Mesothelial cell of epicardium (in vitro differentiated cells): ENCODE measurements at regions not wholly inside any gene's neighbourhood (a gene's known extent, or its start where the extent isn't known, plus 50 kb on each side); places are given as distances from the start of the nearest gene placed in this dataset.

Source experiments
- DNase-seq, 2 experiments: peaks; one replicate each; pipeline ENCODE4 v3.0.0; 2021; ENCODE audit warnings: low spot score in 2 of 2; ENCODE audit not compliant: unreplicated experiment in 2 of 2
- H3K27ac Mint-ChIP-seq: 2 replicates; pipeline ENCODE4 v1.8.0; 2021; ENCODE audit warnings: mixed read lengths
- H3K27me3 Mint-ChIP-seq: 2 replicates; pipeline ENCODE4 v1.8.0; 2021; ENCODE audit warnings: low read depth, mixed read lengths
- H3K36me3 Mint-ChIP-seq: 2 replicates; pipeline ENCODE4 v1.8.0; 2021; ENCODE audit warnings: mixed read lengths
- H3K4me1 Mint-ChIP-seq: 2 replicates; pipeline ENCODE4 v1.8.0; 2021; ENCODE audit warnings: mixed read lengths
- H3K4me3 Mint-ChIP-seq: 2 replicates; pipeline ENCODE4 v1.8.0; 2021; ENCODE audit warnings: mild to moderate bottlenecking, moderate library complexity, mixed read lengths
- H3K9me3 Mint-ChIP-seq: 2 replicates; pipeline ENCODE4 v1.8.0; 2021; ENCODE audit warnings: mixed read lengths
- TF ChIP-seq, protein P1 (sequence below): fragments of 200-600 bp; sonication (generic); IDR thresholded peaks from one replicate; pipeline ENCODE4 v1.5.0; 2021; ENCODE audit warnings: antibody characterized with exemption; ENCODE audit not compliant: unreplicated experiment

DNA sequence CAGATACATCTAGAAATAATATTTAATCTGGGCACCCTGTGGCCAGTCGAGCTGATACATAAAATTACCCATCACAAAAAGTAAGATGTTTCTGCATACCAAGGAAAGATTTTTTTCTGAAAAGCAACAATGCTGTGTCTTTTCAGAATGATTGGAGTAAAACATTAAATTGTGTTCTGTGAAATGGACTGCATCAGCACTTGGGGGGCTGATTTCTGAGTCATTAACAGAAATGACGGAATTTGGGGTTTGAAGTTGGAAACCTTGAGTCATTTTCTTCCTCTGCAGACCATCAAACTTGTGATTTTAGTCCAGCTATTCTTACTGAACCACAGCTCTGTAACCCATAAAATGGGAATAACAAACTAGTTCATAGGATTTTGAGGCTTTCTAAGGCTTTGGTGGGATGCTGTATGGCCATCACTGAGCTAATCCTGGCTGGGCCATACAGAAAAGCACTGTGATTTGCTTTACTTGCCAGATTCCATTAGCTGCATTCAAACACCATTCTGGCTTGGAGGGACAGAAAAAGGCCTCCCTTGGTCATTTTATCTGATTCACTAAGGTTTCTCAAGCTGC lies 739.4 kb upstream of the IGFBP3 start:
- DNase-seq = no peak
- Mint-ChIP-seq H3K27me3 (no peaks in the 10 kb centered on the region), H3K27ac (no peak overlapping the region), H3K4me3 (no peak overlapping the region), H3K4me1 (peaks cover 7% of the 10 kb centered on the region), H3K36me3 (peaks cover 7% of the 10 kb centered on the region), H3K9me3 (peaks cover 19% of the 10 kb centered on the region)
- TF ChIP-seq, protein P1, sequence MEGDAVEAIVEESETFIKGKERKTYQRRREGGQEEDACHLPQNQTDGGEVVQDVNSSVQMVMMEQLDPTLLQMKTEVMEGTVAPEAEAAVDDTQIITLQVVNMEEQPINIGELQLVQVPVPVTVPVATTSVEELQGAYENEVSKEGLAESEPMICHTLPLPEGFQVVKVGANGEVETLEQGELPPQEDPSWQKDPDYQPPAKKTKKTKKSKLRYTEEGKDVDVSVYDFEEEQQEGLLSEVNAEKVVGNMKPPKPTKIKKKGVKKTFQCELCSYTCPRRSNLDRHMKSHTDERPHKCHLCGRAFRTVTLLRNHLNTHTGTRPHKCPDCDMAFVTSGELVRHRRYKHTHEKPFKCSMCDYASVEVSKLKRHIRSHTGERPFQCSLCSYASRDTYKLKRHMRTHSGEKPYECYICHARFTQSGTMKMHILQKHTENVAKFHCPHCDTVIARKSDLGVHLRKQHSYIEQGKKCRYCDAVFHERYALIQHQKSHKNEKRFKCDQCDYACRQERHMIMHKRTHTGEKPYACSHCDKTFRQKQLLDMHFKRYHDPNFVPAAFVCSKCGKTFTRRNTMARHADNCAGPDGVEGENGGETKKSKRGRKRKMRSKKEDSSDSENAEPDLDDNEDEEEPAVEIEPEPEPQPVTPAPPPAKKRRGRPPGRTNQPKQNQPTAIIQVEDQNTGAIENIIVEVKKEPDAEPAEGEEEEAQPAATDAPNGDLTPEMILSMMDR = no peak

DNA sequence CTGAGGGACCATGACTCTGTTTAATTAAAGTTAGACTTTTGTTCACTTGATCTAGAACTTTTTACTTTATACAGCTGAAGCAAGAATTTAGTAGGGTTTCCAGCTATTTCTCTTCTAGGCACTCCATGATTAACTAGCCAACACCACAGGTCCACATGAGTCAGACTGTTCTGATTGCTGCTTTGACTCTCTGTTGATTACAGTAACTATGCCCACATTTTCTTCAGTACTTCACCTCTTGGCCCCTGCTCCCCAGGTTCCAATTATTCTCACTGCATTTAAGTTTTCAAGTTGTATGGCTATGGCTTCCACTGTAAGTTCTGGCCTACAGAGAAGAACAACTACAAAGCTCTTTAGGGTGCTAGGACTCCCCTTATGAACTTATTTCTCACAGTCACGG lies 737.2 kb upstream of the IGFBP3 start:
- TF ChIP-seq, protein P1 = no peak
- Mint-ChIP-seq H3K27ac (no peak overlapping the region), H3K9me3 (peaks cover 23% of the 10 kb centered on the region), H3K36me3 (peaks cover 7% of the 10 kb centered on the region), H3K27me3 (no peaks in the 10 kb centered on the region), H3K4me1 (peaks cover 7% of the 10 kb centered on the region), H3K4me3 (no peak overlapping the region)
- DNase-seq = no peak

DNA sequence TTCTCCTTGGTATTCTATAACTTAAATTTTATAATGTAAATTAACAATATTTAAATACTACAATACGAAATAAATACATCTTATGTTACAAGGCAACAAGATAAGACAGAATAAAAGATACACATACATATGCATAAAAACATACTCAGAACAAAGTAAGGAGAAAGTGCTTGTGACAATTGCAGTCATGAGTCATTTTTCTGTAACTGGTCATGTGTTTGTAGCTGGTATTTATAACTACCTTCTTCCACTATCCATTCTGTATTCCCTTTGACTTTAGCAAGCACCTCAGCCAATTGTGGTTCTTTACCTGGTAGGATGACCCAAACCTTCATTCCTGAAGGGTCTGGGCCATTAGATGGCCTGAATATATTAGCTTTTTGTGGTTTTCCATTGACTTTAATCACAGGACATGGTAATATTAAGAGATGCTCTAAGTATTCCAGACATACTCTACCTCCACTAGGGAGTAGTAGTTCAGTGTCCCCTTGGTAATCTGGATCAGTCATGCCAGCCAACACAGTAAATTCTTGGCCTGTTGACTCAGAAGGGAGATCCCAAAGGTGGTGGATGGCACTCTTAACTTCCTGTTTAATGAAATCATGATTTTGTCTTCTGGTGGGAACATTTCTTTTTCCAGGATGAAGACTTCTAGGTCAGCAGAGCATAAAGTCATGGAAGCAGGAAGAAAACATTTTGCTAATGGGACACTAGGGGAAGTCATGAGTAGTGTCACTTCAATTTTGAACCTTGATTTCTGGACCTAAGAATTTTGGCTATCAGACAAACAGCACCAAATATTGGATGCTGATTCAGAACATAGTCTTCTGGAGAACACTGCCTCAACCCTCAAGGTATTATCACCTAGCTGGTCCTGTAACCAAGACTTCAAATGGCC lies 733.7 kb upstream of the IGFBP3 start:
- peaks cover 19% of the 10 kb centered on the region for H3K4me1 Mint-ChIP-seq
- H3K27me3 Mint-ChIP-seq = no peaks in the 10 kb centered on the region
- no peak overlapping the region for H3K4me3 Mint-ChIP-seq
- peaks cover 8% of the 10 kb centered on the region for H3K36me3 Mint-ChIP-seq
- TF ChIP-seq, protein P1 = peak; percentile 31
- no peak overlapping the region for H3K27ac Mint-ChIP-seq
- H3K9me3 Mint-ChIP-seq = peaks cover 23% of the 10 kb centered on the region
- DNase-seq = no peak

DNA sequence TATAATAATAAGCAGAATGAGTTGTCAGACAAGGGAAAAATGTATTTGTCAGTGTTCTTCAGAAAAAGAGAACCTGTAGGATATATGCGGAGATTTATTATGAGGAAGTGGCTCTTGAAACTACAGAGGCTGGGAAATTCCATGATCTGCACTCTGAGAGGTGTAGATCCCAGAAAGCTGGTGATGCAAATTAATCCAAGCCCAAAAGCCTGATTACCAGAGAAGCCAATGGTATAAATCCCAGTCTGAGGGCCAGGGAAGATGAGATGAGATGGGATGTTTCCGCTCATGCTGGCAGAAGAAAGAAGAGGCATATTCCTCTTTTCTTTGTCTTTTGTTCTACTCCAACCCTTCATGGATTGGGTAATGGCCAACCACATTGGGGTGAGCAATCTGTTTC lies 732.8 kb upstream of the IGFBP3 start:
- TF ChIP-seq, protein P1 = no peak
- H3K4me1 Mint-ChIP-seq = peaks cover 19% of the 10 kb centered on the region
- H3K9me3 Mint-ChIP-seq = peaks cover 22% of the 10 kb centered on the region
- no peak for DNase-seq
- H3K27me3 Mint-ChIP-seq = no peaks in the 10 kb centered on the region
- peaks cover 9% of the 10 kb centered on the region for H3K36me3 Mint-ChIP-seq
- H3K27ac Mint-ChIP-seq = no peak overlapping the region
- no peak overlapping the region for H3K4me3 Mint-ChIP-seq

DNA sequence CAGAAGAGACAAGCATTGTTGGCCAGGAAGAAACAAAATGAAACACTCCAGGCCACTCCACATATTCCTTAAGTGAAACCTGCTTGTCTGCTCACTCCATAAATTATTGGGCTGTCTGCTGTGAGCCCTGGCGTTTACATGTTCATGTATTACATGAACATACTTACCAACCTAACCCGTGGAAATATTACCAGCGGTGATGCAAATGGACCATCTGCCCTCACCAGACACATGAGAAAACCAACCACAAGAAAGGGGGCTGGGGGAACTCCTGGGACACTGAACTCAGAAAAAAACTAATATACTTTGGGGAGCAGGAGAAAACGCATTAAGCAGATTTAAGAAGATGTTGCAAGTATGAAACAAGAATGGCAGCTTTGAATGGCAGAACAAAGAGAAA lies 731.2 kb upstream of the IGFBP3 start:
- TF ChIP-seq, protein P1 = no peak
- H3K4me1 Mint-ChIP-seq = peaks cover 19% of the 10 kb centered on the region
- H3K27me3 Mint-ChIP-seq = no peaks in the 10 kb centered on the region
- DNase-seq = no peak
- H3K36me3 Mint-ChIP-seq = peaks cover 10% of the 10 kb centered on the region
- peaks cover 23% of the 10 kb centered on the region for H3K9me3 Mint-ChIP-seq
- no peak overlapping the region for H3K4me3 Mint-ChIP-seq
- no peak overlapping the region for H3K27ac Mint-ChIP-seq
